GM21528 (cell line): ENCODE measurements at regions not wholly inside any gene's neighbourhood (a gene's known extent, or its start where the extent isn't known, plus 50 kb on each side); places are given as distances from the start of the nearest gene placed in this dataset.

ENCODE experiments used
- ATAC-seq: cut with Tn5 transposase; IDR thresholded peaks from one replicate; pipeline ENCODE4 v1.9.1; 2021; ENCODE audit warnings: mild to moderate bottlenecking, moderate library complexity; ENCODE audit not compliant: unreplicated experiment, low FRiP score

GRCh38 chr6:2434912-2435311, 189.5 kb upstream of the GMDS start:
- no peak for ATAC-seq

- ATAC-seq: no peak
Measured at GRCh38 chr6:2434116-2434515, 188.7 kb upstream of the GMDS start.

GRCh38 chr6:2433711-2434110, 188.3 kb upstream of the GMDS start:
- no peak for ATAC-seq

GRCh38 chr6:2433266-2433665, 187.9 kb upstream of the GMDS start:
- no peak for ATAC-seq

- ATAC-seq: no peak
Measured at GRCh38 chr6:2432292-2432691, 186.9 kb upstream of the GMDS start.

GRCh38 chr6:2430612-2431011, 185.2 kb upstream of the GMDS start:
- ATAC-seq: no peak

- no peak for ATAC-seq
Measured at GRCh38 chr6:2429460-2429859, 184.1 kb upstream of the GMDS start.

- no peak for ATAC-seq
Measured at GRCh38 chr6:2429032-2429431, 183.6 kb upstream of the GMDS start.

- ATAC-seq: no peak
Measured at GRCh38 chr6:2426561-2427340, 181.3 kb upstream of the GMDS start.

- no peak for ATAC-seq
Measured at GRCh38 chr6:2416128-2416712, 170.8 kb upstream of the GMDS start.

- ATAC-seq: no peak
Measured at GRCh38 chr6:2414885-2415547, 169.6 kb upstream of the GMDS start.

- ATAC-seq: no peak
Measured at GRCh38 chr6:2412731-2413130, 167.3 kb upstream of the GMDS start.

- ATAC-seq: no peak
Measured at GRCh38 chr6:2410656-2411380, 165.4 kb upstream of the GMDS start.

- ATAC-seq: no peak
Measured at GRCh38 chr6:2407525-2407924, 162.1 kb upstream of the GMDS start.

- no peak for ATAC-seq
Measured at GRCh38 chr6:2404211-2404929, 159.0 kb upstream of the GMDS start.

GRCh38 chr6:2403546-2403945, 158.1 kb upstream of the GMDS start:
- ATAC-seq: no peak

- ATAC-seq: no peak
Measured at GRCh38 chr6:2396846-2397630, 151.6 kb upstream of the GMDS start.

- no peak for ATAC-seq
Measured at GRCh38 chr6:2396042-2396657, 150.7 kb upstream of the GMDS start.

- no peak for ATAC-seq
Measured at GRCh38 chr6:2388554-2389324, 143.3 kb upstream of the GMDS start.
